ENCODE measurements at regions not wholly inside any gene's neighbourhood (a gene's known extent, or its start where the extent isn't known, plus 50 kb on each side); places are given as distances from the start of the nearest gene placed in this dataset.

DNA sequence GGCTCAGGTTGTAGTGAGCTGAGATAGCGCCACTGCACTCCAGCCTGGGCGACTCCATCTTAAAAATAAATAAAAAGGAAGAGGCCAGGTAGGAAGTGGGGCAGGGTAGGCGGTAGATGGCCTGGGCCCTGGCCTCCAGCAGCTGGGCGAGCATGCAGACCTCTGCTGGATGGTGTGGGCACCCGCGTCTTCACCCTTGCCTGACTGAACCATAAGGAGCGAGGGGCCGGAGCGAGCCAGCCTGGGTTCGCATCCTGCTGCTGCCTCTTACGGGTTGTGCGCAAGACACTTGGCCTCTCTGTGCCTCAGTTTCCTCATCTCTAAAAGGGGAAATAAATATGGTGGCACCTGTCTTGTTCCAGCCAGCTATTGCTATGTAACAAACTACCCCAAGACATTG is 146.1 kb upstream of the GSE1 start:
- TF ChIP-seq, protein P1, sequence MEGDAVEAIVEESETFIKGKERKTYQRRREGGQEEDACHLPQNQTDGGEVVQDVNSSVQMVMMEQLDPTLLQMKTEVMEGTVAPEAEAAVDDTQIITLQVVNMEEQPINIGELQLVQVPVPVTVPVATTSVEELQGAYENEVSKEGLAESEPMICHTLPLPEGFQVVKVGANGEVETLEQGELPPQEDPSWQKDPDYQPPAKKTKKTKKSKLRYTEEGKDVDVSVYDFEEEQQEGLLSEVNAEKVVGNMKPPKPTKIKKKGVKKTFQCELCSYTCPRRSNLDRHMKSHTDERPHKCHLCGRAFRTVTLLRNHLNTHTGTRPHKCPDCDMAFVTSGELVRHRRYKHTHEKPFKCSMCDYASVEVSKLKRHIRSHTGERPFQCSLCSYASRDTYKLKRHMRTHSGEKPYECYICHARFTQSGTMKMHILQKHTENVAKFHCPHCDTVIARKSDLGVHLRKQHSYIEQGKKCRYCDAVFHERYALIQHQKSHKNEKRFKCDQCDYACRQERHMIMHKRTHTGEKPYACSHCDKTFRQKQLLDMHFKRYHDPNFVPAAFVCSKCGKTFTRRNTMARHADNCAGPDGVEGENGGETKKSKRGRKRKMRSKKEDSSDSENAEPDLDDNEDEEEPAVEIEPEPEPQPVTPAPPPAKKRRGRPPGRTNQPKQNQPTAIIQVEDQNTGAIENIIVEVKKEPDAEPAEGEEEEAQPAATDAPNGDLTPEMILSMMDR (conservative IDR thresholded peaks at IDR 0.05; ENCODE audit: low read length): no peak; the same call in 1 of the 2 replicates
- no peak for TF ChIP-seq EZH2phosphoT487 (IDR thresholded peaks at IDR 0.05; ENCODE audit: borderline replicate concordance)

Measured in Loucy (cell line).